GM23338 (cell line): ENCODE measurements at regions not wholly inside any gene's neighbourhood (a gene's known extent, or its start where the extent isn't known, plus 50 kb on each side); places are given as distances from the start of the nearest gene placed in this dataset.

Source experiments
- ATAC-seq: fragments of 200-7000 bp; cut with Tn5 transposase; 3 replicates; pipeline ENCODE4 v1.9.1; 2020
- DNase-seq: peaks from one replicate; pipeline ENCODE4 v3.0.0-alpha.2; 2015; ENCODE audit warnings: low spot score
- H2AFZ ChIP-seq: fragments of 200-600 bp; sonication (generic); 2 replicates; pipeline ENCODE4 v1.8.0; 2016; ENCODE audit warnings: antibody characterized with exemption, mild to moderate bottlenecking, moderate library complexity
- H3F3A ChIP-seq: fragments of 200-600 bp; sonication (generic); replicated peaks from 2 replicates; pipeline ENCODE4 v1.8.0; 2017; ENCODE audit warnings: antibody characterized with exemption, mixed run types, low read depth
- H3K27ac ChIP-seq: fragments of 200-600 bp; sonication (generic); 2 replicates; pipeline ENCODE4 v1.6.1; 2016; ENCODE audit warnings: low read depth
- H3K27me3 ChIP-seq: fragments of 200-600 bp; sonication (generic); 2 replicates; pipeline ENCODE4 v1.8.0; 2016; ENCODE audit warnings: mild to moderate bottlenecking, mixed run types, moderate library complexity; ENCODE audit not compliant: insufficient read depth
- H3K36me3 ChIP-seq: fragments of 200-600 bp; sonication (generic); 2 replicates; pipeline ENCODE4 v1.8.0; 2016; ENCODE audit warnings: mild to moderate bottlenecking; ENCODE audit not compliant: insufficient read depth
- H3K4me1 ChIP-seq: fragments of 200-600 bp; sonication (generic); 2 replicates; pipeline ENCODE4 v1.8.0; 2016; ENCODE audit warnings: mild to moderate bottlenecking, moderate library complexity; ENCODE audit not compliant: insufficient read depth
- H3K4me2 ChIP-seq: fragments of 200-600 bp; sonication (generic); 2 replicates; pipeline ENCODE4 v1.7.1; 2017; ENCODE audit warnings: mixed run types
- H3K4me3 ChIP-seq: fragments of 200-600 bp; sonication (generic); 2 replicates; pipeline ENCODE4 v1.6.1; 2016; ENCODE audit warnings: mixed run types
- H3K79me2 ChIP-seq: fragments of 200-600 bp; sonication (generic); replicated peaks from 2 replicates; pipeline ENCODE4 v1.8.0; 2017; ENCODE audit warnings: mild to moderate bottlenecking; ENCODE audit not compliant: insufficient read depth
- H3K9me2 ChIP-seq: fragments of 200-600 bp; sonication (generic); 2 replicates; pipeline ENCODE4 v1.8.0; 2017; ENCODE audit not compliant: insufficient read depth
- H4K20me1 ChIP-seq: fragments of 200-600 bp; sonication (generic); replicated peaks from 2 replicates; pipeline ENCODE4 v1.8.0; 2017; ENCODE audit warnings: mild to moderate bottlenecking; ENCODE audit not compliant: insufficient read depth
- H3K27ac Mint-ChIP-seq: 2 replicates; pipeline ENCODE4 v1.8.0; 2020; ENCODE audit warnings: inconsistent platforms, mild to moderate bottlenecking, moderate library complexity, mixed read lengths
- H3K27me3 Mint-ChIP-seq: 3 replicates; pipeline ENCODE4 v1.8.0; 2022; ENCODE audit warnings: low read depth, mild to moderate bottlenecking, moderate library complexity, mixed read lengths, inconsistent platforms; ENCODE audit not compliant: insufficient read depth, poor library complexity
- H3K36me3 Mint-ChIP-seq: 3 replicates; pipeline ENCODE4 v1.8.0; 2021; ENCODE audit warnings: low read depth, mild to moderate bottlenecking, inconsistent platforms, moderate library complexity, mixed read lengths
- H3K4me1 Mint-ChIP-seq: 3 replicates; pipeline ENCODE4 v1.8.0; 2020; ENCODE audit warnings: mild to moderate bottlenecking, inconsistent platforms, mixed read lengths
- H3K4me3 Mint-ChIP-seq: 3 replicates; pipeline ENCODE4 v1.8.0; 2021; ENCODE audit warnings: moderate library complexity, mild to moderate bottlenecking, inconsistent platforms, mixed read lengths
- H3K9me3 Mint-ChIP-seq: 3 replicates; pipeline ENCODE4 v1.8.0; 2020; ENCODE audit warnings: moderate library complexity, mild to moderate bottlenecking, inconsistent platforms, mixed read lengths
- CREB1 ChIP-seq: fragments of 250-450 bp; sonication (Bioruptor Pico); IDR thresholded peaks from 2 replicates; pipeline ENCODE4 v1.5.0; 2020; ENCODE audit warnings: low read depth, mild to moderate bottlenecking, moderate library complexity
- CTCF ChIP-seq, 2 experiments: fragments of 200-600 bp in 1 of 2; sonication (generic) in 1 of 2; conservative IDR thresholded peaks; 2 replicates each; pipeline versions ENCODE4 v1.5.1 to v1.6.1; 2016 to 2017; ENCODE audit warnings: antibody characterized with exemption in 2 of 2, low read depth in 2 of 2, mild to moderate bottlenecking in 2 of 2, moderate library complexity in 1 of 2
- ETS1 ChIP-seq: IDR thresholded peaks from 2 replicates; pipeline ENCODE4 v1.6.1; 2016; ENCODE audit warnings: antibody characterized with exemption
- EZH2 ChIP-seq: fragments of 200-600 bp; sonication (generic); IDR thresholded peaks from one replicate; pipeline ENCODE4 v1.8.0; 2017; ENCODE audit warnings: antibody characterized with exemption, mild to moderate bottlenecking, low read depth; ENCODE audit not compliant: unreplicated experiment
- EZH2phosphoT487 ChIP-seq: fragments of 200-600 bp; sonication (generic); IDR thresholded peaks from one replicate; pipeline ENCODE4 v1.8.1; 2018; ENCODE audit warnings: antibody characterized with exemption; ENCODE audit not compliant: unreplicated experiment
- NANOG ChIP-seq: IDR thresholded peaks from 2 replicates; pipeline ENCODE4 v1.6.1; 2016; ENCODE audit warnings: antibody characterized with exemption, borderline replicate concordance
- POLR2AphosphoS5 ChIP-seq: IDR thresholded peaks from 2 replicates; pipeline ENCODE4 v1.6.1; 2016; ENCODE audit warnings: antibody characterized with exemption, low read depth
- REST ChIP-seq: IDR thresholded peaks from one replicate; pipeline ENCODE4 v1.6.1; 2018; ENCODE audit warnings: antibody characterized with exemption; ENCODE audit not compliant: unreplicated experiment
- STAT1 ChIP-seq: IDR thresholded peaks from one replicate; pipeline ENCODE4 v1.6.1; 2016; ENCODE audit warnings: antibody characterized with exemption; ENCODE audit not compliant: unreplicated experiment
- ZNF331 ChIP-seq: fragments of 250-450 bp; sonication (Bioruptor Pico); IDR thresholded peaks from 2 replicates; pipeline ENCODE4 v1.5.0; 2020; ENCODE audit warnings: low read depth, mild to moderate bottlenecking, moderate library complexity

- Histone ChIP-seq H3K27me3 (no peaks in the 10 kb centered on the region), H3K4me3 (no peak overlapping the region), H3K79me2 (no peaks in the 10 kb centered on the region), H3F3A (no peaks in the 10 kb centered on the region), H3K4me2 (no peak overlapping the region), H3K9me2 (no peaks in the 10 kb centered on the region), H4K20me1 (no peaks in the 10 kb centered on the region), H2AFZ (no peak overlapping the region), H3K27ac (no peak overlapping the region), H3K36me3 (no peaks in the 10 kb centered on the region), H3K4me1 (no peaks in the 10 kb centered on the region)
- Mint-ChIP-seq H3K27ac (no peak overlapping the region), H3K27me3 (peaks cover 2% of the 10 kb centered on the region), H3K4me3 (no peak overlapping the region), H3K4me1 (no peaks in the 10 kb centered on the region), H3K36me3 (no peaks in the 10 kb centered on the region), H3K9me3 (peaks cover 15% of the 10 kb centered on the region; the same call in 2 of the 3 replicates)
- DNase-seq: no peak
- no peak for ATAC-seq
- TF ChIP-seq POLR2AphosphoS5: no peak
- TF ChIP-seq NANOG: no peak
- TF ChIP-seq CTCF (conservative IDR thresholded peaks at IDR 0.05; ENCODE audit: low read depth in 2 of 2): no peak
- TF ChIP-seq EZH2: no peak
- TF ChIP-seq EZH2phosphoT487: no peak
- no peak for TF ChIP-seq ZNF331 (CRISPR knock-in tag)
- TF ChIP-seq ETS1: no peak
- TF ChIP-seq REST: no peak
- TF ChIP-seq CREB1 (CRISPR knock-in tag): no peak
Observed at GRCh38 chrX:100090931-100091330, 319.1 kb downstream of the PCDH19 start.

- no peaks in the 10 kb centered on the region for H3K36me3 ChIP-seq
- no peaks in the 10 kb centered on the region for H3K27me3 ChIP-seq
- H3F3A ChIP-seq: no peaks in the 10 kb centered on the region
- no peaks in the 10 kb centered on the region for H3K9me2 ChIP-seq
- no peaks in the 10 kb centered on the region for H4K20me1 ChIP-seq
- no peak overlapping the region for H3K27ac Mint-ChIP-seq
- peaks cover 2% of the 10 kb centered on the region for H3K27me3 Mint-ChIP-seq
- peaks cover 13% of the 10 kb centered on the region; the same call in 2 of the 3 replicates for H3K9me3 Mint-ChIP-seq
- no peak overlapping the region for H3K4me3 ChIP-seq
- H3K36me3 Mint-ChIP-seq: no peaks in the 10 kb centered on the region
- H3K4me1 ChIP-seq: no peaks in the 10 kb centered on the region
- no peak overlapping the region for H3K4me3 Mint-ChIP-seq
- no peaks in the 10 kb centered on the region for H3K4me1 Mint-ChIP-seq
- no peak for ATAC-seq
- no peak overlapping the region for H2AFZ ChIP-seq
- no peaks in the 10 kb centered on the region for H3K79me2 ChIP-seq
- no peak for DNase-seq
- no peak overlapping the region for H3K27ac ChIP-seq
- H3K4me2 ChIP-seq: no peak overlapping the region
- no peak for TF ChIP-seq STAT1
- no peak for TF ChIP-seq NANOG
Observed at GRCh38 chrX:100089724-100090123, 320.3 kb downstream of the PCDH19 start.
